ENCODE measurements at regions not wholly inside any gene's neighbourhood (a gene's known extent, or its start where the extent isn't known, plus 50 kb on each side); places are given as distances from the start of the nearest gene placed in this dataset.
"Not testable (repeated sequence)": the region's sequence is repeated elsewhere in the genome, so short reads cannot be mapped to it uniquely, and the experiment has no call there.

DNA sequence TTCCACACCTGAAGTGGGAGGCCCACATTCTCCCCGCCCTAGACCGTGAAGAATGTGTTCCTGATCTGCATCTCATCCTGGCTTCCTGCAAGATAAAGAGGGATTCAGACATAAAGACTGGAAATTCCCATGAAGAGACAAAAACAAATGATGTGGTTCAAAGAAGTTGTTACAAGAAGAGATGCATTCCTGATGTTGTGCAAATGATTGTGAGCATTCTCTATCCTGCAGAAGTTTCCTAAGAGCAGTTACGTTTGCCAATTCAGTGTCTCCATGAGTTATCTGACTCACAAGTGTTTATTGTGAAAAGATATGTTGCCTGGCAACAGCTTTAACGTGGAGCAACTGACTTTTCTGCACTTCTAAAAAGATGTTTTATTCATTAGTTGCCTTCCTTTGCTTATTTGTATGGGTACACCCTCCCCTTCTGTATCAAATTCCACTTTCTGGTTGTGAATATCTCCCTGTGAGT is 107.8 kb downstream of the ZIC4 start:
- Mint-ChIP-seq H3K27ac (no peak overlapping the region), H3K27me3 (ENCODE audit: low read depth, poor library complexity) (no peaks in the 10 kb centered on the region), H3K4me1 (peaks cover 4% of the 10 kb centered on the region), H3K36me3 (ENCODE audit: low read depth) (no peaks in the 10 kb centered on the region), H3K9me3 (no peaks in the 10 kb centered on the region), H3K4me3 (no peak overlapping the region)
- TF ChIP-seq, protein P1, sequence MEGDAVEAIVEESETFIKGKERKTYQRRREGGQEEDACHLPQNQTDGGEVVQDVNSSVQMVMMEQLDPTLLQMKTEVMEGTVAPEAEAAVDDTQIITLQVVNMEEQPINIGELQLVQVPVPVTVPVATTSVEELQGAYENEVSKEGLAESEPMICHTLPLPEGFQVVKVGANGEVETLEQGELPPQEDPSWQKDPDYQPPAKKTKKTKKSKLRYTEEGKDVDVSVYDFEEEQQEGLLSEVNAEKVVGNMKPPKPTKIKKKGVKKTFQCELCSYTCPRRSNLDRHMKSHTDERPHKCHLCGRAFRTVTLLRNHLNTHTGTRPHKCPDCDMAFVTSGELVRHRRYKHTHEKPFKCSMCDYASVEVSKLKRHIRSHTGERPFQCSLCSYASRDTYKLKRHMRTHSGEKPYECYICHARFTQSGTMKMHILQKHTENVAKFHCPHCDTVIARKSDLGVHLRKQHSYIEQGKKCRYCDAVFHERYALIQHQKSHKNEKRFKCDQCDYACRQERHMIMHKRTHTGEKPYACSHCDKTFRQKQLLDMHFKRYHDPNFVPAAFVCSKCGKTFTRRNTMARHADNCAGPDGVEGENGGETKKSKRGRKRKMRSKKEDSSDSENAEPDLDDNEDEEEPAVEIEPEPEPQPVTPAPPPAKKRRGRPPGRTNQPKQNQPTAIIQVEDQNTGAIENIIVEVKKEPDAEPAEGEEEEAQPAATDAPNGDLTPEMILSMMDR (IDR thresholded peaks at IDR 0.05), result no peak
- no peak for DNase-seq

DNA sequence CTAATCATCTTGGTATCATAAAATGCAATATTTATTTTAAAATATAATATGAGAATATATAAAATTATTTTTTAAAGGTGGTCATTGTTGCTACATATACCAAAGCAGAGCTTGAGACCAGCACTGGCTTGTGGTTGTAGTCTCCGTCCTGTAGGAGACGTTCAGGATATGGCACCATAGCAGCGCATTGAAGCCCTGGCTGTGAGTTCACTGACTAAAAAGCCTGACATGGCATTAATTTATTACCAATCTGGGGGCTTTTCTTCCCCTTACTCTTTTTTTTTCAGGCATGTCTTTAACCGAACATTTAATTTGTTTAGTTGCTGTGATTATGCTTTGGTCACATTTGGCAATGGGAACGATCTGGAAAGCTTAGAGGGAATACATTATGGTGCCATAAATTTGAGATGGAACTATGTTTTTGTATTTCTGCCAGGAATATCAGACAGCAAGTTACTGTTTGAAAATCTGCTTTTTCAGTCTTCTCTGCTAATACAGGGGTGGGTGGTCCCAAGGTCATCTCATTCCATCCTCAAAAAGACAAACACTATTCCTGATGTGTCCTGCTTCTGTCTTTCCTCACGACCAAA is 108.5 kb downstream of the ZIC4 start:
- TF ChIP-seq, protein P1 (IDR thresholded peaks at IDR 0.05), result no peak

DNA sequence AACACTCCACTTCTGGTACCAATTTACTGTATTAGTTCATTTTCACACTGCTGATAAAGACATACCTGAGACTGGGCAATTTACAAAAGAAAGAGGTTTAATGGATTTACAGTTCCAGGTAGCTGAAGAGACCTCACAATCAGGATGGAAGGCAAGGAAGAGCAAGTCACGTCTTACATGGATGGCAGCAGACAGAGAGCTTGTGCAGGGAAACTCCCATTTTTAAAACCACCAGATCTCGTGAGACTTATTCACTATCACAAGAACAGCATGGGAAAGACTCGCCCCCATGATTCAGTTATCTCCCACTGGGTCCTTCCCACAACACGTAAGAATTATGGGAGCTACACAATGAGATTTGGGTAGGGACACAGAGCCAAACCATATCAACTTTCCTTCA is 119.0 kb downstream of the ZIC4 start:
- not testable (repeated sequence) for H3K27ac Mint-ChIP-seq; H3K36me3 Mint-ChIP-seq (ENCODE audit: low read depth); H3K27me3 Mint-ChIP-seq (ENCODE audit: low read depth, poor library complexity); H3K4me1 Mint-ChIP-seq; H3K4me3 Mint-ChIP-seq; DNase-seq
- H3K9me3 Mint-ChIP-seq, result peaks cover 19% of the 10 kb centered on the region

More for the DNA sequence above, 108.5 kb downstream of the ZIC4 start:
- no peak for DNase-seq
- Mint-ChIP-seq H3K36me3 (ENCODE audit: low read depth) (no peaks in the 10 kb centered on the region), H3K4me3 (no peak overlapping the region), H3K9me3 (no peaks in the 10 kb centered on the region), H3K27me3 (ENCODE audit: low read depth, poor library complexity) (no peaks in the 10 kb centered on the region), H3K27ac (no peak overlapping the region), H3K4me1 (peaks cover 4% of the 10 kb centered on the region)

DNA sequence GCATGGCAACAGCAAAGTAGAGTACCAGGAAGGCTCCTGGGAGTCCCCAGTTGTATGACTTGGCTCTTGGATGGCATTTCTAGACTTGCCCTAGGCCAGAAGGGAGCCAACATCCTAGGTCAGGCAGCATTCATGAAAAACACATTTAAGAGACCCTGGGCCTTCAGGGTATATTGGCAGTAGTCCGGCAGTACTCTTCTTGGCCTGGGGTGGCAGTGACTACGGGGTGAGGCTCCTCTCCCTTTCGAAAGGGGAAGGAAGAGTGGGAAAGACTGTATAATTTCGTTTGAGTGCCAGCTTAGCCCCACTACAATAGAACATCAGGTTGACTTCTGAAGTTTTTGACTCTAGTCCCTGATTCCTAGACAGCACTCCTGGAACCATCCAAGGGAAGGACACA is 136.4 kb downstream of the ZIC4 start:
- Mint-ChIP-seq H3K36me3 (ENCODE audit: low read depth) (no peaks in the 10 kb centered on the region), H3K4me1 (no peaks in the 10 kb centered on the region), H3K27ac (no peak overlapping the region), H3K9me3 (peaks cover 29% of the 10 kb centered on the region), H3K27me3 (ENCODE audit: low read depth, poor library complexity) (no peaks in the 10 kb centered on the region), H3K4me3 (no peak overlapping the region)
- TF ChIP-seq, protein P1 (IDR thresholded peaks at IDR 0.05), result no peak
- DNase-seq, result no peak

DNA sequence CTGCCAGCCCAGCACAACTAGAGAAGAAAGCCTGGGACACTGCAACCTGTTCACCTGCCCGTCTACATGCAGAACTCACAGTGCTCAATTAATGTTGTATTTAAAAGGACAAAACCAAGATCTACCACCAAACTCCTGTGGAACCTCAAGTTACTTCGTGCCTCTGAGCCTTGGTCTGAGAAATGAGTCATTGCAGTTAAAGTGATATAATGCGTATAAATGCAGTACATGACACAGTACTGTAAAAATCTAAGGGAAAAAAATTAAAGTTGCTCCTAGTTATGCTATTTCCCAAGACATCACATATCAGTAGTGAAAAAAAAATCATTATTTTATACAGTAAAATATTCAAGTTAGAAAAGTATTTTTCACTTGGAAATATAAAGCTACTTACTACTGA is 138.9 kb downstream of the ZIC4 start:
- Mint-ChIP-seq H3K4me3 (no peak overlapping the region), H3K9me3 (peaks cover 14% of the 10 kb centered on the region), H3K27me3 (ENCODE audit: low read depth, poor library complexity) (no peaks in the 10 kb centered on the region), H3K36me3 (ENCODE audit: low read depth) (no peaks in the 10 kb centered on the region), H3K4me1 (no peaks in the 10 kb centered on the region), H3K27ac (no peak overlapping the region)
- DNase-seq, result no peak
- TF ChIP-seq, protein P1 (IDR thresholded peaks at IDR 0.05), result no peak

DNA sequence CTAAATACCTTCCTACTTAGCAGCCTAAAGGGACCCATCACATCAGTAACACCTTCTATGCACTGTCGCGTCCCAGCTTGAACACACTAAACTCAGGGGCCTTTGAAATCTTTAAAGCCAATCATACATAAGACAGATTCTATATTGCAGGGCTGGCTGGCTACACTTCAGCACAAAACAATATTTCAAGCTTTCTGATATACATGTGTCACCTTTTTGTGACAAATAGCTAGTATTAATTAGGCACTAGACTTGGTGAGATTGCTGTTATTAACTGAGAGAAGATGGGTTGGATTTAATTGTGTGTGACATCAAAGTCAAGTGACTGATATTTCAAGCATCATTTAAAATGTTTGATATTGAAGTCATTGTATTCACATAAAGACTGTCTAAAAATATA is 148.4 kb downstream of the ZIC4 start:
- no peaks in the 10 kb centered on the region for H3K36me3 Mint-ChIP-seq (ENCODE audit: low read depth)
- H3K9me3 Mint-ChIP-seq, result no peaks in the 10 kb centered on the region
- no peak overlapping the region for H3K27ac Mint-ChIP-seq
- TF ChIP-seq, protein P1 (IDR thresholded peaks at IDR 0.05), result no peak
- H3K4me3 Mint-ChIP-seq, result no peak overlapping the region
- H3K27me3 Mint-ChIP-seq (ENCODE audit: low read depth, poor library complexity), result no peaks in the 10 kb centered on the region
- H3K4me1 Mint-ChIP-seq, result peaks cover 8% of the 10 kb centered on the region
- no peak for DNase-seq

Data from nephron progenitor cell (in vitro differentiated cells).